GM23338 (cell line): ENCODE measurements at regions not wholly inside any gene's neighbourhood (a gene's known extent, or its start where the extent isn't known, plus 50 kb on each side); places are given as distances from the start of the nearest gene placed in this dataset.

Experiments
- ATAC-seq: fragments of 200-7000 bp; cut with Tn5 transposase; 3 replicates; pipeline ENCODE4 v1.9.1; 2020
- DNase-seq: peaks from one replicate; pipeline ENCODE4 v3.0.0-alpha.2; 2015; ENCODE audit warnings: low spot score
- H2AFZ ChIP-seq: fragments of 200-600 bp; sonication (generic); 2 replicates; pipeline ENCODE4 v1.8.0; 2016; ENCODE audit warnings: antibody characterized with exemption, mild to moderate bottlenecking, moderate library complexity
- H3F3A ChIP-seq: fragments of 200-600 bp; sonication (generic); replicated peaks from 2 replicates; pipeline ENCODE4 v1.8.0; 2017; ENCODE audit warnings: antibody characterized with exemption, mixed run types, low read depth
- H3K27ac ChIP-seq: fragments of 200-600 bp; sonication (generic); 2 replicates; pipeline ENCODE4 v1.6.1; 2016; ENCODE audit warnings: low read depth
- H3K27me3 ChIP-seq: fragments of 200-600 bp; sonication (generic); 2 replicates; pipeline ENCODE4 v1.8.0; 2016; ENCODE audit warnings: mild to moderate bottlenecking, mixed run types, moderate library complexity; ENCODE audit not compliant: insufficient read depth
- H3K36me3 ChIP-seq: fragments of 200-600 bp; sonication (generic); 2 replicates; pipeline ENCODE4 v1.8.0; 2016; ENCODE audit warnings: mild to moderate bottlenecking; ENCODE audit not compliant: insufficient read depth
- H3K4me1 ChIP-seq: fragments of 200-600 bp; sonication (generic); 2 replicates; pipeline ENCODE4 v1.8.0; 2016; ENCODE audit warnings: mild to moderate bottlenecking, moderate library complexity; ENCODE audit not compliant: insufficient read depth
- H3K4me2 ChIP-seq: fragments of 200-600 bp; sonication (generic); 2 replicates; pipeline ENCODE4 v1.7.1; 2017; ENCODE audit warnings: mixed run types
- H3K4me3 ChIP-seq: fragments of 200-600 bp; sonication (generic); 2 replicates; pipeline ENCODE4 v1.6.1; 2016; ENCODE audit warnings: mixed run types
- H3K79me2 ChIP-seq: fragments of 200-600 bp; sonication (generic); replicated peaks from 2 replicates; pipeline ENCODE4 v1.8.0; 2017; ENCODE audit warnings: mild to moderate bottlenecking; ENCODE audit not compliant: insufficient read depth
- H3K9me2 ChIP-seq: fragments of 200-600 bp; sonication (generic); 2 replicates; pipeline ENCODE4 v1.8.0; 2017; ENCODE audit not compliant: insufficient read depth
- H4K20me1 ChIP-seq: fragments of 200-600 bp; sonication (generic); replicated peaks from 2 replicates; pipeline ENCODE4 v1.8.0; 2017; ENCODE audit warnings: mild to moderate bottlenecking; ENCODE audit not compliant: insufficient read depth
- H3K27ac Mint-ChIP-seq: 2 replicates; pipeline ENCODE4 v1.8.0; 2020; ENCODE audit warnings: inconsistent platforms, mild to moderate bottlenecking, moderate library complexity, mixed read lengths
- H3K27me3 Mint-ChIP-seq: 3 replicates; pipeline ENCODE4 v1.8.0; 2022; ENCODE audit warnings: low read depth, mild to moderate bottlenecking, moderate library complexity, mixed read lengths, inconsistent platforms; ENCODE audit not compliant: insufficient read depth, poor library complexity
- H3K36me3 Mint-ChIP-seq: 3 replicates; pipeline ENCODE4 v1.8.0; 2021; ENCODE audit warnings: low read depth, mild to moderate bottlenecking, inconsistent platforms, moderate library complexity, mixed read lengths
- H3K4me1 Mint-ChIP-seq: 3 replicates; pipeline ENCODE4 v1.8.0; 2020; ENCODE audit warnings: mild to moderate bottlenecking, inconsistent platforms, mixed read lengths
- H3K4me3 Mint-ChIP-seq: 3 replicates; pipeline ENCODE4 v1.8.0; 2021; ENCODE audit warnings: moderate library complexity, mild to moderate bottlenecking, inconsistent platforms, mixed read lengths
- H3K9me3 Mint-ChIP-seq: 3 replicates; pipeline ENCODE4 v1.8.0; 2020; ENCODE audit warnings: moderate library complexity, mild to moderate bottlenecking, inconsistent platforms, mixed read lengths
- CREB1 ChIP-seq: fragments of 250-450 bp; sonication (Bioruptor Pico); IDR thresholded peaks from 2 replicates; pipeline ENCODE4 v1.5.0; 2020; ENCODE audit warnings: low read depth, mild to moderate bottlenecking, moderate library complexity
- ETS1 ChIP-seq: IDR thresholded peaks from 2 replicates; pipeline ENCODE4 v1.6.1; 2016; ENCODE audit warnings: antibody characterized with exemption
- REST ChIP-seq: IDR thresholded peaks from one replicate; pipeline ENCODE4 v1.6.1; 2018; ENCODE audit warnings: antibody characterized with exemption; ENCODE audit not compliant: unreplicated experiment
- ZNF331 ChIP-seq: fragments of 250-450 bp; sonication (Bioruptor Pico); IDR thresholded peaks from 2 replicates; pipeline ENCODE4 v1.5.0; 2020; ENCODE audit warnings: low read depth, mild to moderate bottlenecking, moderate library complexity
- ZNF462 ChIP-seq: fragments of 250-450 bp; sonication (Bioruptor Pico); IDR thresholded peaks from 2 replicates; pipeline ENCODE4 v1.5.0; 2020; ENCODE audit warnings: mild to moderate bottlenecking, moderate library complexity

- TF ChIP-seq REST (no peak), ZNF462 (no peak), CREB1 (CRISPR knock-in tag) (no peak), ZNF331 (CRISPR knock-in tag) (no peak), ETS1 (no peak)
Observed at GRCh38 chr13:50202485-50202884, 187.2 kb downstream of the KCNRG start.

More at GRCh38 chr13:50202485-50202884, 187.2 kb downstream of the KCNRG start:
- H3K4me1 Mint-ChIP-seq = peaks cover 12% of the 10 kb centered on the region
- Histone ChIP-seq H3K4me3 (no peak overlapping the region), H2AFZ (no peak overlapping the region), H3K9me2 (no peaks in the 10 kb centered on the region), H3K79me2 (no peaks in the 10 kb centered on the region), H3K4me1 (peaks cover 4% of the 10 kb centered on the region; the same call in 1 of the 2 replicates), H3K4me2 (no peak overlapping the region), H3K27me3 (no peaks in the 10 kb centered on the region), H4K20me1 (0 out of 2 replicates have a peak, but pooled peaks cover 3% of the 10 kb centered on the region), H3K27ac (no peak overlapping the region), H3K36me3 (no peaks in the 10 kb centered on the region), H3F3A (no peaks in the 10 kb centered on the region)
- 0 out of 2 replicates have a peak overlapping the region, but pooled peaks have one; percentile 23 for H3K27ac Mint-ChIP-seq
- peaks cover 2% of the 10 kb centered on the region for H3K27me3 Mint-ChIP-seq
- no peaks in the 10 kb centered on the region for H3K9me3 Mint-ChIP-seq
- no peak for DNase-seq
- H3K36me3 Mint-ChIP-seq = no peaks in the 10 kb centered on the region
- peak; percentile 63 for ATAC-seq
- H3K4me3 Mint-ChIP-seq = no peak overlapping the region
